CD4-positive, alpha-beta memory T cell (primary cell): ENCODE measurements at regions not wholly inside any gene's neighbourhood (a gene's known extent, or its start where the extent isn't known, plus 50 kb on each side); places are given as distances from the start of the nearest gene placed in this dataset.

Source experiments
- CTCF ChIA-PET: fragments of 350-600 bp; sonication (Branson Sonifier 250); formaldehyde crosslinking; loops from one replicate; lab custom pipeline; 2021; ENCODE audit warnings: inconsistent platforms; ENCODE audit not compliant: partially characterized antibody; lab: Charles Lee
- POLR2A ChIA-PET: fragments of 350-600 bp; sonication (Branson Sonifier 250); formaldehyde crosslinking; loops from one replicate; lab custom pipeline; 2021; ENCODE audit not compliant: partially characterized antibody; lab: Charles Lee
- DNase-seq, 5 donors: peaks; one replicate each; pipeline versions ENCODE4 v3.0.0 to v3.0.0-alpha.2; 2020 to 2022; ENCODE audit warnings: mixed read lengths in 1 of 5
- H3K27ac ChIP-seq: one replicate; pipeline ENCODE4 v1.7.0; 2013; ENCODE audit warnings: low read depth, low read length
- H3K27me3 ChIP-seq: 2 replicates; pipeline ENCODE4 v1.7.0; 2013; ENCODE audit warnings: mild to moderate bottlenecking, low read length, moderate library complexity; ENCODE audit not compliant: insufficient read depth
- H3K36me3 ChIP-seq: 2 replicates; pipeline ENCODE4 v1.7.0; 2013; ENCODE audit warnings: mild to moderate bottlenecking, low read length, moderate library complexity; ENCODE audit not compliant: insufficient read depth
- H3K4me1 ChIP-seq: 2 replicates; pipeline ENCODE4 v1.7.0; 2013; ENCODE audit warnings: mild to moderate bottlenecking, low read length, moderate library complexity; ENCODE audit not compliant: insufficient read depth
- H3K4me3 ChIP-seq, 2 donors: one replicate each; pipeline ENCODE4 v1.7.0; 2013; ENCODE audit warnings: low read length in 2 of 2, mild to moderate bottlenecking in 1 of 2
- H3K9me3 ChIP-seq, 2 donors: one replicate each; pipeline ENCODE4 v1.7.0; 2013; ENCODE audit warnings: low read length in 2 of 2, control low read depth in 1 of 2; ENCODE audit not compliant: control insufficient read depth in 1 of 2
- H3K27ac Mint-ChIP-seq, 7 donors: one replicate each; pipeline ENCODE4 v1.8.0; 2020 to 2021; ENCODE audit warnings: mixed read lengths in 7 of 7, mild to moderate bottlenecking in 6 of 7, inconsistent platforms in 3 of 7, moderate library complexity in 3 of 7
- H3K27me3 Mint-ChIP-seq, 2 donors: one replicate each; pipeline ENCODE4 v1.8.0; 2020 to 2021; ENCODE audit warnings: mixed read lengths in 2 of 2
- H3K36me3 Mint-ChIP-seq, 2 donors: one replicate each; pipeline ENCODE4 v1.8.0; 2020 to 2021; ENCODE audit warnings: mixed read lengths in 2 of 2, inconsistent platforms in 1 of 2, mild to moderate bottlenecking in 1 of 2
- H3K4me1 Mint-ChIP-seq, 4 donors: one replicate each; pipeline ENCODE4 v1.8.0; 2020 to 2021; ENCODE audit warnings: mixed read lengths in 4 of 4, mild to moderate bottlenecking in 1 of 4
- H3K4me3 Mint-ChIP-seq, 8 donors: one replicate each; pipeline ENCODE4 v1.8.0; 2020 to 2021; ENCODE audit warnings: mixed read lengths in 8 of 8, mild to moderate bottlenecking in 7 of 8, moderate library complexity in 6 of 8, inconsistent platforms in 3 of 8
- H3K9me3 Mint-ChIP-seq, 8 donors: one replicate each; pipeline ENCODE4 v1.8.0; 2020 to 2021; ENCODE audit warnings: mixed read lengths in 8 of 8, mild to moderate bottlenecking in 5 of 8, inconsistent platforms in 3 of 8, moderate library complexity in 1 of 8
- intact Hi-C: fragments of 100-400 bp; cut with micrococcal nuclease; formaldehyde crosslinking; loops from one replicate; pipeline ENCODE4 v1.15.1; 2023

DNA sequence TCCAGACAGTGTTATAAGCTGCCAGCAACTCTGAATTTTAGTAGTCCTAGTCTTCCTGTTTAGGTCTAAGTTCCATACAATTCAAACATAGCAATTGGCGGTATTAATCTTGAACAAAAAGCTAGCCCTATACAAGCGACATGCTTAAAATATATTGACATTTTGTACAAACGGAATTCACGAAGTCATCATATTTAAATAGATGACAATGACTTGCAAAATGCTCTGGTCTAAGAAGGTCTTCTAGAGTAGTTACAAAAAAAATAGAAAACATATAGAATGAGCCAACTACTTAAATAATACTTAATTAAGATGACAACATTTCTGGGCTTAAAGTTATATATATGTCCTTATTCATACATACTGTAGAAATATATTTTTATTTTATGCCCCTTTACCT lies 446.6 kb downstream of the ANKRD7 start:
- Histone ChIP-seq H3K36me3 (no peaks in the 10 kb centered on the region), H3K27ac (no peak overlapping the region), H3K27me3 (no peaks in the 10 kb centered on the region), H3K4me3 (no peak overlapping the region), H3K9me3 (no peaks in the 10 kb centered on the region), H3K4me1 (no peaks in the 10 kb centered on the region)
- Mint-ChIP-seq H3K4me1 (no peaks in the 10 kb centered on the region), H3K9me3 (peaks cover 0 to 4% (median 1%) of the 10 kb centered on the region in 8 donors), H3K4me3 (no peak overlapping the region), H3K27me3 (no peaks in the 10 kb centered on the region), H3K27ac (no peak overlapping the region), H3K36me3 (no peaks in the 10 kb centered on the region)
- DNase-seq: no peak
- ChIA-PET CTCF (no interaction called here), POLR2A (no interaction called here)
- intact Hi-C loops: no loop called here

DNA sequence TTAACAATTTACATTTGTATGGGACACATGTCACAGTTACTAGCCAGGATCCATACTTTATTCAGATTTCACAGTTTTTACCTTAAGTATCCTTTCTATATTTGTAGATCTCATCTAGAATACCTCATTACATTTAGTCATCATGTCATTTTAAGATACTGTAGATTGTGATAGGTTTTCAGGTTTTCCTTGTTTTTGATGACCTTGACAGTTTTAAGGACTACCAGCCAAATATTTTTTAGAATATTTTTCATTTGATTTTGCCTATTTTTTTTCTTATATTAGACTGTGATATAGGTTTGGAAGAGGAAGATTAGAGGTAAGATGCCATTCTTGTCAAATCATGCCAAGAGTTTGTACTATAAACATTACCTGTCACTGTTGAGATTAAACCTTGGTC lies 460.3 kb downstream of the ANKRD7 start:
- intact Hi-C loops: no loop called here
- ChIA-PET POLR2A (no interaction called here), CTCF (no interaction called here)
- Histone ChIP-seq H3K27ac (no peak overlapping the region), H3K4me1 (no peaks in the 10 kb centered on the region), H3K36me3 (no peaks in the 10 kb centered on the region), H3K9me3 (no peaks in the 10 kb centered on the region), H3K4me3 (no peak overlapping the region), H3K27me3 (no peaks in the 10 kb centered on the region)
- Mint-ChIP-seq H3K4me1 (no peaks in the 10 kb centered on the region), H3K27me3 (no peaks in the 10 kb centered on the region), H3K27ac (no peak overlapping the region), H3K36me3 (no peaks in the 10 kb centered on the region), H3K9me3 (peaks cover 0 to 13% (median 0%) of the 10 kb centered on the region in 8 donors), H3K4me3 (no peak overlapping the region)
- DNase-seq: no peak

DNA sequence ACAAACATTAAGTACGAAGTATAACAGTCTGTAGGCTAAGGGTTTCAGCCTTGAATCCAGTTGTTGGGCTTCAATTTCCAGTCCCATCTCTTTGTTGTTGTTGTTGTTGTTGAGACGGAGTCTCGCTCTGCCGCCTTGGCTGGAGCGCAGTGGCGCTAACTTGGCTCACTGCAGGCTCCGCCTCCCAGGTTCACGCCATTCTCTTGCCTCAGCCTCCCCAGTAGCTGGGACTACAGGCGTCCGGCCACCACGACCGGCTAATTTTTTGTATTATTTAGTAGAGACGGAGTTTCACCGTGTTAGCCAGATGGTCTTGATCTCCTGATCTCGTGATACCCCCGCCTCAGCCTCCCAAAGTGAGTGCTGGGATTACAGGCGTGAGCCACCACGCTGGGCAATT lies 464.9 kb downstream of the ANKRD7 start:
- ChIA-PET POLR2A (no interaction called here), CTCF (no interaction called here)
- Mint-ChIP-seq H3K27ac (no peak overlapping the region), H3K4me3 (no peak overlapping the region), H3K9me3 (peaks cover 0 to 9% (median 0%) of the 10 kb centered on the region in 8 donors), H3K27me3 (no peaks in the 10 kb centered on the region), H3K36me3 (no peaks in the 10 kb centered on the region), H3K4me1 (no peaks in the 10 kb centered on the region)
- Histone ChIP-seq H3K27me3 (no peaks in the 10 kb centered on the region), H3K9me3 (no peaks in the 10 kb centered on the region), H3K4me3 (no peak overlapping the region), H3K27ac (no peak overlapping the region), H3K36me3 (no peaks in the 10 kb centered on the region), H3K4me1 (no peaks in the 10 kb centered on the region)
- no peak for DNase-seq
- intact Hi-C loops: no loop called here

DNA sequence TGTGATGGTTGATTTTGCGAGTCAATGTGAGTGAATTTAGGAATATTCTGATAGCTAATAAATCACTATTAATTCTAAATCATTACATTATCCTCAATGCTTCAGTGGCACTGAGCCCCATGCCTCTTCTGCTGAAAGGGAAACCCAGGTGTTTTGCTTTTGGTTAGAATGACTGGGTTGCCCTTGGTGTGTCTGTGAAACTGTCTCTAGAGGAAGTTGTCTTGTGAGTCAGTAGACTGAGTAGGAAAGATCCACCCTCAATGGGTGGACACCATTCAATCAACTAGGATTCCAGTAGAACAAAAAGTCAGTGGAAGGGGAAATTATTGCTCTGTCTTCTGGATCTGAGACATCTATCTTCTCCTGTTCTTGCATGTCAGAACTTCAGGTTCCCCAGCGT lies 472.4 kb downstream of the ANKRD7 start:
- no peak for DNase-seq
- H3K4me3 ChIP-seq: no peak overlapping the region
- Mint-ChIP-seq H3K36me3 (no peaks in the 10 kb centered on the region), H3K4me3 (no peak overlapping the region), H3K27ac (no peak overlapping the region), H3K4me1 (no peaks in the 10 kb centered on the region), H3K9me3 (peaks cover 0 to 10% (median 2%) of the 10 kb centered on the region in 8 donors), H3K27me3 (no peaks in the 10 kb centered on the region)
- no peaks in the 10 kb centered on the region for H3K36me3 ChIP-seq
- no peaks in the 10 kb centered on the region for H3K27me3 ChIP-seq
- POLR2A ChIA-PET: no interaction called here
- intact Hi-C loops: no loop called here
- H3K9me3 ChIP-seq: no peaks in the 10 kb centered on the region
- no peaks in the 10 kb centered on the region for H3K4me1 ChIP-seq
- CTCF ChIA-PET: no interaction called here
- no peak overlapping the region for H3K27ac ChIP-seq

DNA sequence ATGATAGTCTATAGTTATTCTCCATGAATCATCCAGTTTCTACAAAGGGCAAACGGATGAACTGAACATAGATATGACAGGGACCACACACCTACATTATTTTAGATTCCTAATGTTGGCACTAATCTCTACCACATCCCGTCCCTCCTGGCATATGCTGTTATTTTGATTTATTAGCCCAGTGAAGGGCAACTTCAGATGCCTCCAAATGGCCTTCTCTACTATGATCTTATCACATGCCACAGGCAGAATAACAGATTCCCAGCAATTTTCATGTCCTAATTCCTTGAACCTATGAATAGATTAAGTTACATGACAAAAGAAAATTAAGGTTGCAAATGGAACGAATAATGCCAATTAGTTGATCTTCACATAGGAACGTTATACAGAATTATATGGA lies 474.7 kb downstream of the ANKRD7 start:
- H3K27me3 ChIP-seq: no peaks in the 10 kb centered on the region
- no peaks in the 10 kb centered on the region for H3K9me3 ChIP-seq
- ChIA-PET CTCF (no interaction called here), POLR2A (no interaction called here)
- H3K9me3 Mint-ChIP-seq: peaks cover 0 to 10% (median 2%) of the 10 kb centered on the region in 8 donors
- H3K4me1 ChIP-seq: no peaks in the 10 kb centered on the region
- H3K27ac Mint-ChIP-seq: no peak overlapping the region
- H3K27ac ChIP-seq: no peak overlapping the region
- no peaks in the 10 kb centered on the region for H3K36me3 Mint-ChIP-seq
- no peaks in the 10 kb centered on the region for H3K4me1 Mint-ChIP-seq
- H3K36me3 ChIP-seq: no peaks in the 10 kb centered on the region
- H3K4me3 Mint-ChIP-seq: no peak overlapping the region
- no peak for DNase-seq
- H3K4me3 ChIP-seq: no peak overlapping the region
- no peaks in the 10 kb centered on the region for H3K27me3 Mint-ChIP-seq
- intact Hi-C loops: no loop called here

DNA sequence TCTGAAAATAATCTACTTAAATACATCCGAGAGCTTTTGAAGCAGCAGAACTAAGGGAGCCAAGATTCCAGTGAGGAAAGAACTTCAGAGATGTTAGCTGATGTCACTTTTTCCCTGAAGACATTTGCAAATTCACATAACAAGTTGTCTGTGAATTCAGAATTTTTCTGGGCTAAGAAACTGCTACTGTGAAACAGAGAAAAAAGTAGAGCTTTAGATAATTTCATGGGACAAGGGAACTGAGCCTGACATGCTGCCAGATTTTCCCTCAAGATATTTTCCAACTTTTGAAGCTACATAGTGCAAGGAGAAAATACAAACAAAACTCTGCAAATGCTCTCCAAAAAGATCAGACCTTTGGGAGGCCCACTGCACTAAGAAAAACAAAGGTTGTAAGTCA lies 484.2 kb downstream of the ANKRD7 start:
- Mint-ChIP-seq H3K36me3 (no peaks in the 10 kb centered on the region), H3K9me3 (peaks cover 0 to 4% (median 0%) of the 10 kb centered on the region in 8 donors), H3K27me3 (no peaks in the 10 kb centered on the region), H3K27ac (no peak overlapping the region), H3K4me3 (no peak overlapping the region), H3K4me1 (no peaks in the 10 kb centered on the region)
- DNase-seq: no peak
- no peak overlapping the region for H3K4me3 ChIP-seq
- CTCF ChIA-PET: no interaction called here
- POLR2A ChIA-PET: no interaction called here
- no peaks in the 10 kb centered on the region for H3K4me1 ChIP-seq
- no peaks in the 10 kb centered on the region for H3K9me3 ChIP-seq
- H3K27me3 ChIP-seq: no peaks in the 10 kb centered on the region
- H3K36me3 ChIP-seq: no peaks in the 10 kb centered on the region
- no peak overlapping the region for H3K27ac ChIP-seq
- intact Hi-C loops: no loop called here

DNA sequence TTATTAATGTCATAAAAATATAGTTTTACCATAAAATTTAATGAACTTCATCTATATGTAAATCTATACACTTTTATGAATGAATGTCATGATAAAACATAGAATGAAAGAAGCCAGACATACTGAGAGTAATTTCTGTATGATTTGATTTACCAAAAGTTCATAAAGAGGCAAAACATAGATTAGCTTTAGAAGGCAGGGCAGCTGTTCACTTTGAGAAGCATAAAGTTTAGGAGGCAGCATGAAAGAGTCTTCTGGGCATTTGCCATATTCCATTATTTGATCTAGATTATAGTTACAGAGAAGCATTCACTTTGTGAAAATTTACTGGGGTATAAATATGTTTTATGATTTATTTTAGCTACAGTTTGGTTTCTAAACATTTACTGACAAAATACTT lies 487.2 kb downstream of the ANKRD7 start:
- no peaks in the 10 kb centered on the region for H3K27me3 ChIP-seq
- POLR2A ChIA-PET: no interaction called here
- H3K36me3 ChIP-seq: no peaks in the 10 kb centered on the region
- CTCF ChIA-PET: no interaction called here
- H3K4me1 ChIP-seq: no peaks in the 10 kb centered on the region
- Mint-ChIP-seq H3K36me3 (no peaks in the 10 kb centered on the region), H3K4me1 (no peaks in the 10 kb centered on the region), H3K9me3 (peaks cover 0 to 4% (median 0%) of the 10 kb centered on the region in 8 donors), H3K27me3 (no peaks in the 10 kb centered on the region), H3K27ac (no peak overlapping the region), H3K4me3 (no peak overlapping the region)
- no peak for DNase-seq
- no peak overlapping the region for H3K27ac ChIP-seq
- H3K9me3 ChIP-seq: no peaks in the 10 kb centered on the region
- no peak overlapping the region for H3K4me3 ChIP-seq
- intact Hi-C loops: no loop called here

DNA sequence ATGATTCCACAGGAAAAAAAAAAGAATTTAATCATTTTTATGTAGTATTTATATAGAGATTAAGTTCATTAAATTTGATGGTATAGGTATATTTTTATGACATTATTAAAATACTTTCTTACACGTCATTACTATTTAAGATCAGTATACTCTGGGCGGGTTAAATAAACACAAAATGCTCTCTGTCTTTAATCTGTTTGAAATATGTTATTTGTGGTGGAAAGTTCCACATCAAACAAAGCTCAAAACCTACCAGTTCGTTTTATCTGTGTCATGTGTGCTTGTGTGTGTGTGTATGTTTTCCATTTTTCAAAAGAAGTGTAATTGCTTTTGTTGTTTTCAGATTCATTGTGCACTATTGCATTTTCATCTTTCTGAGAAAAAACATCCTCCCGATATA lies 488.5 kb downstream of the ANKRD7 start:
- intact Hi-C loops: no loop called here
- CTCF ChIA-PET: no interaction called here
- Histone ChIP-seq H3K9me3 (no peaks in the 10 kb centered on the region), H3K4me3 (no peak overlapping the region), H3K27ac (no peak overlapping the region), H3K36me3 (no peaks in the 10 kb centered on the region), H3K4me1 (no peaks in the 10 kb centered on the region), H3K27me3 (no peaks in the 10 kb centered on the region)
- no peaks in the 10 kb centered on the region for H3K4me1 Mint-ChIP-seq
- peaks cover 0 to 5% (median 1%) of the 10 kb centered on the region in 8 donors for H3K9me3 Mint-ChIP-seq
- POLR2A ChIA-PET: no interaction called here
- DNase-seq: no peak
- H3K36me3 Mint-ChIP-seq: no peaks in the 10 kb centered on the region
- no peaks in the 10 kb centered on the region for H3K27me3 Mint-ChIP-seq
- no peak overlapping the region for H3K4me3 Mint-ChIP-seq
- no peak overlapping the region for H3K27ac Mint-ChIP-seq
